GM12874 (cell line): ENCODE measurements at regions not wholly inside any gene's neighbourhood (a gene's known extent, or its start where the extent isn't known, plus 50 kb on each side); places are given as distances from the start of the nearest gene placed in this dataset.

ENCODE experiments used
- CTCF ChIP-seq: IDR thresholded peaks from 2 replicates; pipeline ENCODE4 v1.5.1; 2011; ENCODE audit warnings: low read depth, mild to moderate bottlenecking, control low read depth, low read length, moderate library complexity; ENCODE audit not compliant: insufficient read depth

GRCh38 chr7:42685911-42686310 lies 226.0 kb downstream of the C7orf25 start:
- no peak for TF ChIP-seq CTCF

- no peak for TF ChIP-seq CTCF
Measured at GRCh38 chr7:42677751-42678699, 233.8 kb downstream of the C7orf25 start.

- TF ChIP-seq CTCF: no peak
Measured at GRCh38 chr7:42674541-42674940, 237.3 kb downstream of the C7orf25 start.

GRCh38 chr7:42673951-42674350 lies 237.9 kb downstream of the C7orf25 start:
- TF ChIP-seq CTCF: no peak

GRCh38 chr7:42672339-42672999 lies 239.4 kb downstream of the C7orf25 start:
- TF ChIP-seq CTCF: no peak

GRCh38 chr7:42671627-42672026 lies 240.2 kb downstream of the C7orf25 start:
- TF ChIP-seq CTCF: no peak

GRCh38 chr7:42666994-42667393 lies 244.9 kb downstream of the C7orf25 start:
- TF ChIP-seq CTCF: no peak
